Mucosa of stomach (tissue), 1 donor: ENCODE measurements at regions not wholly inside any gene's neighbourhood (a gene's known extent, or its start where the extent isn't known, plus 50 kb on each side); places are given as distances from the start of the nearest gene placed in this dataset.

ENCODE experiments used
- H3K27me3 ChIP-seq: one replicate; pipeline ENCODE4 v1.7.0; 2013; ENCODE audit warnings: mild to moderate bottlenecking, low read length; ENCODE audit not compliant: control insufficient read depth, insufficient read depth
- H3K36me3 ChIP-seq: one replicate; pipeline ENCODE4 v1.7.0; 2013; ENCODE audit warnings: low read length; ENCODE audit not compliant: control insufficient read depth, insufficient read depth
- H3K4me1 ChIP-seq: one replicate; pipeline ENCODE4 v1.7.0; 2013; ENCODE audit warnings: mild to moderate bottlenecking, low read length; ENCODE audit not compliant: control insufficient read depth, insufficient read depth
- H3K4me3 ChIP-seq: one replicate; pipeline ENCODE4 v1.7.0; 2013; ENCODE audit warnings: low read length
- H3K9ac ChIP-seq: one replicate; pipeline ENCODE4 v1.7.0; 2013; ENCODE audit warnings: mild to moderate bottlenecking, low read length, moderate library complexity
- H3K9me3 ChIP-seq: one replicate; pipeline ENCODE4 v1.7.0; 2013; ENCODE audit warnings: mild to moderate bottlenecking, low read length, moderate library complexity; ENCODE audit not compliant: control insufficient read depth
- donor health status: Pancreatic carcinoma.

DNA sequence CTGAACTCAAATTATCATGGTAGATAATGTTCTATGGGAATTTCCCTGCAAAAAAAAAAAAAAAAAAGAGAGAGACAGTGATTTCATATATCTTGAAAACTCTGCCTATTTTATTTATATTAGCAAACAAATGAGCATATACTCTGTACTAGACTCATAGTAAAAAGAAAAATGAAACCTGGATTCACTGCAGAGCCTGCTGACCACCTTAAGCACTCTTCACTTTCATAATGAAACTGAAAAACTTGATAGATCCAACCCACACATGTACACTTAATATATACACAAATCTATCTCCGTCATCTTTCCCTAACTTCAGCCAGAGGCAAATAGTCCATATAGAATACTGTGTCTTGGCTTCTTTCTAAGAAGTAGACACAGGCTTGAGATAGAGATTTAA is 226.1 kb upstream of the KCNIP4 start:
- H3K4me3 ChIP-seq: no peak overlapping the region
- H3K9ac ChIP-seq: no peak overlapping the region
- no peaks in the 10 kb centered on the region for H3K36me3 ChIP-seq
- no peaks in the 10 kb centered on the region for H3K27me3 ChIP-seq
- no peaks in the 10 kb centered on the region for H3K9me3 ChIP-seq
- no peaks in the 10 kb centered on the region for H3K4me1 ChIP-seq

DNA sequence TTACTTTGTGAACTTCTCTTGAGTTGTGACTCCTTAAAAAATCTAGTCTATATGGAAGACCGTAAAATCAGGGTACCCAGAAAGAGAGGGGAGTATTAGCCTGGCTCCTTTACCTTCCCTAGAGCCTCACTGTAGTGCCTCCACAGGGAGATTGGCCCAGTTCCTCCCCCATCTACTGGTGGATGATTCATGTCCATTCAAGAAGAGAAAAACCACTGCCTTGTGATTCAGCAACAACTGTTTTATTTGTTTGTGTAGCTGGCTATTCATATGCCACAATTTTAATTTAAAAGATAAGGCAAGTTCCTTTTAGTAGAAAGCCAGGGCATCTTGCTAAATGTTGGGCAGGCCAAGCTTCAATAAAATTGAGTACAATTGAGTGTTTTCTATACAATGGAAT is 221.8 kb upstream of the KCNIP4 start:
- no peak overlapping the region for H3K9ac ChIP-seq
- H3K4me1 ChIP-seq: no peaks in the 10 kb centered on the region

DNA sequence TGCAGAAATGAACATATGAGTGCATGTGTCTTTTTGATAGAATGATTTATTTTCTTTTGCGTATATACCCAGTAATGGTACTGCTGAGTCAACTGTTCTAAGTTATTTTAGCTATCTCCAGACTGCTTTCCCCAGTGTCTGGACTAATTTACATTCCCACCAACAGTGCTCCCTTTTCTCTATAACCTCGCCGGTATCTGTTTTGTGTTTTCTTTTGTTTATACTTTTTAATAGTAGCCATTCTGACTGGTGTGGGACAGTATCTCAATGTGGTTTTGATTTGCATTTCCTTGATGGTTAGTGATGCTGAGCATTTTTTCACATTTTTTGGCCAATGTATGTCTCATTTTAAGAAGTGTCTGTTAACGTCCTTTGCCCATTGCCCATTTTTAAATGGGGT is 218.6 kb upstream of the KCNIP4 start:
- H3K4me3 ChIP-seq: no peak overlapping the region

More for the DNA sequence above, 221.8 kb upstream of the KCNIP4 start:
- no peaks in the 10 kb centered on the region for H3K9me3 ChIP-seq
- H3K4me3 ChIP-seq: no peak overlapping the region
- H3K36me3 ChIP-seq: no peaks in the 10 kb centered on the region
- H3K27me3 ChIP-seq: no peaks in the 10 kb centered on the region

DNA sequence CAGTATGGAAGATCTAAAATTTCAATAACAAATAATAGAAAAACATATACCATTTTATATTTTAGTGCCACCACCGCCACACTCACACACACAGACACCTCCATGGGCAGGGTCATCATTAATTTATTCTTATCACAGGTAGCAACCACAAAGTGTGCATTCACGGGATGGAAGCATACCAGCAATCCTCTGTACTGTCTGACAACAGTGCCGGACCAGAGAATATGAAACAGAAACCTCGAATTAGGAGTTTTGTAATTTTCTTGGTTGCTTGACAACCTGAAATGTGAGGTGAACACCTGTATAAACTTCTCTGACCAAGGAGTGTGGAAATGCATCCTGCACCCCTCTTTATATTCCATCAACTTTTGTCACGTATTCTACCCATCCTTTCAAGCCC is 213.9 kb upstream of the KCNIP4 start:
- no peaks in the 10 kb centered on the region for H3K9me3 ChIP-seq

More for the DNA sequence above, 218.6 kb upstream of the KCNIP4 start:
- Histone ChIP-seq H3K27me3 (no peaks in the 10 kb centered on the region), H3K9me3 (no peaks in the 10 kb centered on the region), H3K9ac (no peak overlapping the region), H3K36me3 (no peaks in the 10 kb centered on the region), H3K4me1 (no peaks in the 10 kb centered on the region)

DNA sequence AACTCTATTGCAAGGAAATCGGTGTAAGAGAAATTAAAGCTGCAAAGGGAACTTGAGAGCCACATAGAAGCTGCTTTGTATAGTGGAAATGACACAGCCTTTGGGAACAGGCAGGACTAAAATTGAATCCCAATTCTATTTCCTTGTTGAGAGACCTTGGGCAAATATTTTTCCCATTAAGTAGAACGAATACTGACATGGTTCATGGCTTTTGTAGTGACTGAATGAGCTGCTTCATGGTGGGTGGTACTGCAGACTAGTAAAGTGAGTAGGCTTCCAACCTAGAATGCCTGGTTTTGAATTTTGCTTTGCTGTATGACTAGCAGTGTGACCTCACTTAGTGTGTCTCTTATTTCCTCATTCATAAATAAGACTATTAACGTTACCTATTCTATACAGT is 182.2 kb upstream of the KCNIP4 start:
- Histone ChIP-seq H3K4me3 (no peak overlapping the region), H3K9me3 (no peaks in the 10 kb centered on the region), H3K9ac (no peak overlapping the region), H3K27me3 (no peaks in the 10 kb centered on the region), H3K36me3 (no peaks in the 10 kb centered on the region), H3K4me1 (no peaks in the 10 kb centered on the region)

More for the DNA sequence above, 213.9 kb upstream of the KCNIP4 start:
- H3K4me3 ChIP-seq: no peak overlapping the region
- H3K36me3 ChIP-seq: no peaks in the 10 kb centered on the region
- H3K4me1 ChIP-seq: no peaks in the 10 kb centered on the region
- no peaks in the 10 kb centered on the region for H3K27me3 ChIP-seq
- no peak overlapping the region for H3K9ac ChIP-seq

DNA sequence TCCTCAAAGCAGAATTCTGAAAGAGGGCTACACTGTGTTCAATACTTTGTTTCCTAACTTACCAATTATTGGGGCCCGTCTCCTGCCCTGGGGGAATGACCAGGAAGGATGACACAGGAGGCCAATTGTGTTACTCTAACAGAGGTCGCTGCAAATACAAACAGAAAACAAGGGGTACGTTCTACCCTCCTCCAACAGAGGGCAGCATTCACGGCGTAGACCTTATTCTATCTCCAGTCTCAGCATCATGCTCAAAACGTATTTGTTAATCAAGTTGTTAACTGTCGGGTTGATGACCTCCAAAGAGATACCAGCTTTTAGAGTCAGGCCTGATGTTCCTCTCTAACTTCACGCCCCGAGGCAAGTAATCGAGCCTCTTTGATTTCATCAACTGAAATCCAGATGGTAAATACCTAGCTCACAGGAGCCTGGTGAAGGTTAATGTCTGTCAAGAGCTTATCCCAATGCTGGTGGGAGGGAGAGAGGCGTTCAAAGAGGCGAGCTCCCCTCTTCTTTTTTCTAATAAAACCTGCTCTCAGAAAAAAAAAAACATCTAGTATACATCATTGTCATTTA is 181.0 kb upstream of the KCNIP4 start:
- Histone ChIP-seq H3K4me3 (no peak overlapping the region), H3K4me1 (no peaks in the 10 kb centered on the region), H3K9me3 (no peaks in the 10 kb centered on the region), H3K36me3 (no peaks in the 10 kb centered on the region), H3K9ac (no peak overlapping the region), H3K27me3 (no peaks in the 10 kb centered on the region)

DNA sequence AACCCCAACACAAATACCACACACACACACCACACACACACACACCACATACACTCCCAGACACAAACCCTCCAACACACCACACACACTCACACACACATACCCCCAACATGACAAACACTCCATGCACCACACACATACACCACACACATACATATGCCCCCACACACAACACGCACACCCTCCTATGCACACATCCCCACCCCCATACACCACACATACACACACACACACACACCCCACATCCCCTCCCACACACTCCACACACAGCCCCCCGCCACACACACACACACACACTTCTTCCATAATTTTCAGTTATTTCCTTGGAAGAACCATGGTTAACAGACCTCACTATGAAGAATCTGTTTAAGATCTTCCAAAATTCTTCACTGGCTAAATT is 173.5 kb upstream of the KCNIP4 start:
- Histone ChIP-seq H3K4me1 (no peaks in the 10 kb centered on the region), H3K27me3 (no peaks in the 10 kb centered on the region), H3K9ac (no peak overlapping the region), H3K36me3 (no peaks in the 10 kb centered on the region), H3K9me3 (no peaks in the 10 kb centered on the region), H3K4me3 (no peak overlapping the region)

DNA sequence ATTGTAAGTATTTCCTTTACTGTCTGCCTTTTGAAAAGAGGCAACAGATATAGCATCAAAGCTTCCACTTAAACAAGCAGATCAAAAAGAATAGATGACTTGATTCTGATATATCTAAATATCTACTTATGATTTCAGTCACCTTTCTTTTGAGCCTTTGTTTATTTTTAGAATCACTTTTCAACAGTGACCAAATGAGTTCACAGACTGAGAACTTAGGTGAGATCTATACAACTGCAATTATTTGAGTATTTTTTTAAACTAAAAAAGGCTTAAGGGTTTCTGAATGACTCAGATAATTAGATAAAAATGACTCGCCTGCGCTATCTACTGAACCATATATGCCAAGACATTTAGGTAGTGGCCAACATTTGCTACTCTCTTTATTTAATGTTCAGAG is 166.7 kb upstream of the KCNIP4 start:
- no peaks in the 10 kb centered on the region for H3K36me3 ChIP-seq
- no peaks in the 10 kb centered on the region for H3K4me1 ChIP-seq
- H3K9me3 ChIP-seq: no peaks in the 10 kb centered on the region
- H3K9ac ChIP-seq: no peak overlapping the region
- no peak overlapping the region for H3K4me3 ChIP-seq
- H3K27me3 ChIP-seq: no peaks in the 10 kb centered on the region

DNA sequence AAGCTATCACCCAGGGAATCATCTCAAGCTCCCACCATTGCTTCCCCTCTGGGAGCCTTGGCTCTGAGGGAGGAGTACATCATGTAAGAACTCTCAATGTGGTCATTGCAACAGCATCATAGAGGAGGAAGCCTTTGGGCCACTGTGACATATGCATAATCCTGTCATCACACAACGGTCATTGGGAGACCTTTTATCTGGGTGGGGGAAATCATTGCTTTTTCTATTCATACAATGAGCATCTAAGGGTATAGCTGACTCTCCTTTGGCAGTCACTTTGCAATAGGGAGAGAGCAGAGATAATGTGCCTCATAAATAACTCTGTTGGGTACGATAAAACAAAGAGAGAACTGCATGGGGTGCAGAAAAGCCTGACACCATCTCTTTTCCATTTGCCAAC is 155.2 kb upstream of the KCNIP4 start:
- Histone ChIP-seq H3K9ac (no peak overlapping the region), H3K4me3 (no peak overlapping the region), H3K36me3 (no peaks in the 10 kb centered on the region)

DNA sequence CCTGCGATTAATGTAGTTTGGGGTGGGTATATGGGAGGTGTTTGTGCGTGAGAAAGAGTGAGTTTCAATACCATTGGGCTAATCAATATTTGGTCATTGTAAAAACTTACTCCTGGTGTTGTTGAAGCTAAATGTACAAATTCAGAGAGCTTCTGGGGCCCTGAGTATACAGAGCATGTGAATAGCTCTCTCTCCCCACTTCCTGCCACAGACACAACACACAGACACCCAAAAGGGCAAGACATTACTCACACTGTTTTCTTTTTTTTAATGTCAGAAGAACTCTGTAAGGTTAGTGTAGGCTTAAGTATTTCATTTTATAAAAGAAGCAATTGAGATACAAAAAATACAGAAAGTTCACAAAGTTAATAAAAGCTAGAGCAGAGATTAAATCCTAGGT is 151.3 kb upstream of the KCNIP4 start:
- Histone ChIP-seq H3K4me1 (no peaks in the 10 kb centered on the region), H3K36me3 (no peaks in the 10 kb centered on the region), H3K4me3 (no peak overlapping the region), H3K9me3 (no peaks in the 10 kb centered on the region), H3K27me3 (no peaks in the 10 kb centered on the region), H3K9ac (no peak overlapping the region)

More for the DNA sequence above, 155.2 kb upstream of the KCNIP4 start:
- Histone ChIP-seq H3K9me3 (no peaks in the 10 kb centered on the region), H3K4me1 (no peaks in the 10 kb centered on the region), H3K27me3 (no peaks in the 10 kb centered on the region)

DNA sequence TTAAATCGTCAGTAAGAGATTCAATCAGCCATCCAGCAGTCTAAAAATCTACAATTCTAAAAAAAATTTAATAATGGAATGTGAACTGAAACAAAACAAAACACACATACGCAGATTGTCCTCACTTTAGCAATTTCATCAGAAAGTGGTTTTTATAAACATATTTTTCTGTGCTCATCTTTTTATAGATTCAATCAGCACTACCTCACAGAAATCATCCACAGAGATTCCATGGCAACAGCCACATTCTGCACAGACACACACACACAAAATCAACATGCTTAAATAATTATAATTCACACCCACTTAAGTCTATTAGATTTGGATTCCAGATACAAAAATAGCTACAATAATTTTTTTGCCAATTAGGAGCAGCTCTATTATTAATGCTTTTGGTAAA is 149.0 kb upstream of the KCNIP4 start:
- Histone ChIP-seq H3K4me1 (no peaks in the 10 kb centered on the region), H3K36me3 (no peaks in the 10 kb centered on the region), H3K9ac (no peak overlapping the region), H3K4me3 (no peak overlapping the region), H3K9me3 (no peaks in the 10 kb centered on the region), H3K27me3 (no peaks in the 10 kb centered on the region)

DNA sequence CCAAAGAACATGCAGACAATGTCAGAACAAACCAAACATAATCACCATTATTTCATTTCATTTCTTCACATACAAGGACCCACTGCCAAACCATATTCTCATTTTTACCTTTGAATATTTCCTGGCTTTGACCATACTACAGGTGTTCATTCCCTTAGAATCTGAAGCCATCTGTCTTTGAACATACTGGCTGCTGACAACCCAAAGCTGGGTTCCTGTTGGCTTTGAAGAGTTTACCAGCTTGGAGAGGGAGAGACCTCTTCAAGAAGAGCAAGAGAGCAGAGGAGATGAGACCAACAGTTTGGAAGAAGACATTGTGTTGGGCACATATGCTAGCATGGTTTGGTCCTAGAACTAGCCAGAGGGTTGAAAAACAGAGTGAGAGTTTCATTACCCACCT is 145.6 kb upstream of the KCNIP4 start:
- Histone ChIP-seq H3K9me3 (no peaks in the 10 kb centered on the region), H3K27me3 (no peaks in the 10 kb centered on the region), H3K9ac (no peak overlapping the region), H3K4me3 (no peak overlapping the region), H3K4me1 (no peaks in the 10 kb centered on the region), H3K36me3 (no peaks in the 10 kb centered on the region)

DNA sequence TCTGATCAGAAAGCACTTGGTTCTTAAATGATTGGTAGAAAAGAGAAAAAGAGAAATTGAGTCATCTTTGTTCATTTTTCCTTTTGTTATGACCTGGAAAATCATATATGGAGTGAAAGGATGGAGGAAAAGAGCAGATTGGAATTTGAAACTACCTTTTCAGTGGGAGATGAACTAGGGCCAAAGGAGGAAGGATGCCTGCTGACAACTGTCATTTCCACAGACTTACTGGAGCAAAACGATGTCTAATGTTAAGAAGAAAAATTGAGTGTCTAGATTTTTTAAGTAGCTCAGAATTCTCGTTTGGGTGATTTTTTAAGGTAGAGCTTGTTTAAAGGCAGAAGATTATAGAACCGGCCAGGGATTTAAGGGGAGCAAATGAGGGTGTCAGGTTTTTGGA is 144.6 kb upstream of the KCNIP4 start:
- no peak overlapping the region for H3K4me3 ChIP-seq
- no peaks in the 10 kb centered on the region for H3K4me1 ChIP-seq
- H3K36me3 ChIP-seq: no peaks in the 10 kb centered on the region
- no peaks in the 10 kb centered on the region for H3K9me3 ChIP-seq
- H3K9ac ChIP-seq: no peak overlapping the region
- no peaks in the 10 kb centered on the region for H3K27me3 ChIP-seq
